Esophagus muscularis mucosa (tissue), 3 donors: ENCODE measurements at regions not wholly inside any gene's neighbourhood (a gene's known extent, or its start where the extent isn't known, plus 50 kb on each side); places are given as distances from the start of the nearest gene placed in this dataset.

ENCODE experiments used
- CTCF ChIP-seq, 3 experiments: fragments of 200-600 bp in 2 of 3; fragments of 450-650 bp in 1 of 3; sonication (generic) in 2 of 3; IDR thresholded peaks; one replicate each; pipeline ENCODE4 v1.5.1; 2017 to 2019; ENCODE audit warnings: antibody characterized with exemption in 3 of 3, mild to moderate bottlenecking in 2 of 3, moderate library complexity in 1 of 3
- POLR2AphosphoS5 ChIP-seq, 2 donors: sonication (generic); formaldehyde crosslinking; IDR thresholded peaks; one replicate each; pipeline ENCODE4 v1.6.1; 2017; ENCODE audit warnings: antibody characterized with exemption in 2 of 2

- TF ChIP-seq POLR2AphosphoS5 (IDR thresholded peaks at IDR 0.05) (no peak), CTCF (IDR thresholded peaks at IDR 0.05) (no peak)
Observed at GRCh38 chr12:46493150-46493833, 120.7 kb upstream of the SLC38A2 start.
